T1000 (cell line): ENCODE measurements at regions not wholly inside any gene's neighbourhood (a gene's known extent, or its start where the extent isn't known, plus 50 kb on each side); places are given as distances from the start of the nearest gene placed in this dataset.

Experiments used
- DNase-seq: peaks from one replicate; lab custom pipeline; 2025; ENCODE audit warnings: mixed read lengths; lab: John Stamatoyannopoulos, UW

- DNase-seq = no peak
Observed at GRCh38 chr6:88558981-88559380, 392.8 kb upstream of the CNR1 start.

DNA sequence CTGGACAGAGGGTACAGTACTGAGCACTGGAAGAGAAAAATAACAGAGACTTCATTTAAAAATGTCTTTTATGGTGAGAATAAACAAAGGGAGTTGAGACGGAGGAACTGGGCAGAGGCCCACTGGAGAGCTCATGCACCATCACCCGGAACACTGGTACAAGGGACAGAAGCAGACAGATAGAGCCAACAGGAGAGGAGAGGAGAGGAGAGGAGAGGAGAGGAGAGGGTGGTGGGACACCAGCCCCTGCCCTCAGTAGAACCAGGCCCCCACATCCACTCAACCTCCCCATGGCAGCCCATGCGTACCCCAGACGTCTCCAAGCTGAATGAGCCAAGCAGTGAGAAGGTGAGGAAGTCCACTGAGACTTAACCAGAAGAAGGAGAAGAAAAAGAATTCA lies 390.5 kb upstream of the CNR1 start:
- no peak for DNase-seq

- no peak for DNase-seq
Observed at GRCh38 chr6:88548891-88549505, 382.9 kb upstream of the CNR1 start.

DNA sequence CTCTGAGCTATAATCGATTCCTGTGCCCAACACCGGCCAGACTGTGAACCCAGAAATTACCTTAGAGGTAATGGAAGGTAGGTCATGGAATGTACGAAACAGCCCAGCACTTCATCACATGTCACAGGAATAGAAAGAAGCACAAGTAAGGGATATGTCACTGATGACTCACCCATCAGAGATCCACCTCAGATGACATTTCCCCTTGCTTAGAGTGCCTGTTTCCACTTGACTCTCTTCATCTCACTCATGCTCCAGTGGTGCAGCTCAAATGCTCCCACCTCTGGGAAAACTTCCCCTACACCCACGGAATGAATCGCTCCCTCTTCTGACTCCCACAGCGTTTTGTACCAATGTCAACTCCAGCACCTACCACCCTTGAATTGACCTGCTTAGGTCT lies 381.6 kb upstream of the CNR1 start:
- DNase-seq = no peak

DNA sequence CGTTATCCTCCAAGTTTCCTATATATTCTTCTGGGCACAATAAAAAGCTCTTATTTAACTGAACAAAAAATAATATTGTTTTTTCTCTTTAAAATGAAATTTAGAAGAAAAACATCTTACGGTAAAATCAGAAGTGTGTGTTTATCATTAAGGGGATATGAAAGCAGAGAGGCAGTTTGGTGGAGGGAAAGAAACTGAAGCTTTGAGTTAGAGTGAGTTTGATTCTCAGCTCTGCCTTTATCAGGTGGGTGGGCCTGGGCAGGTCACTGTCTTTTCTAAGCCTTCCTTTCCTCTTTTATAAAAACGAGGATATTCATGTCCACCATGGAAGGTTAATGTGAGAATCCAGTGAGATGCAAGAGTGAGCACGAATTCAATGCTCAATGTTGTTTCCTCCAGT lies 379.8 kb upstream of the CNR1 start:
- no peak for DNase-seq

DNA sequence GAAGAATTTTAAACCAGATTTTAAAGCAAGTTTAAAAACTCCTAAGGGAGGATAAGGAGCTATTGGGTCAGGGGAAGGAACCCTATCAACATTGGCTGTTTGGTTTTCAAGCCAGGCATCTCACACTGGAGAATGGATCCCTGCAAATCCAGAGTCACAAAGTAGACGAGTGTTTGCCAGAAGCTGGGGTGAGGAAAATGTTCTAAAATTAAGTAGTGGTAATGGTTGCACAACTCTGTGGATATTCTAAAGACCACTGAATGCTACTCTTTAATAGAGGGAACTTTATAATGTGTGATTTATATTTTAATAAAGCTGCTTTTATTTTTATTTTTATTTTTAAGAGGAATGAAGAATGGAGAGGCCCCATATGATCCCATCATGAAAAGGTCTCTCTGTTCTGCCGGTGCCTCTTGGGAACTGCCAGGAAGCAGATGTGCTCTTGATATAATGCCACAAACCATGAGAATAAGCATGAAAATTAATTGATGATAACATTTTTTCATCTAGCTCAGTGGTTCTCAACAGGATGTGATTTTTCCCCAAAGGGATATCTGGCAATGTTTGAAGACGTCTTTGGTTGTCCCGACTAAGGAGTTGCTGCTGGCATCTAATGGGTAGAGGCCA lies 379.0 kb upstream of the CNR1 start:
- DNase-seq = no peak

GRCh38 chr6:88539295-88539764 lies 373.2 kb upstream of the CNR1 start:
- no peak for DNase-seq

DNA sequence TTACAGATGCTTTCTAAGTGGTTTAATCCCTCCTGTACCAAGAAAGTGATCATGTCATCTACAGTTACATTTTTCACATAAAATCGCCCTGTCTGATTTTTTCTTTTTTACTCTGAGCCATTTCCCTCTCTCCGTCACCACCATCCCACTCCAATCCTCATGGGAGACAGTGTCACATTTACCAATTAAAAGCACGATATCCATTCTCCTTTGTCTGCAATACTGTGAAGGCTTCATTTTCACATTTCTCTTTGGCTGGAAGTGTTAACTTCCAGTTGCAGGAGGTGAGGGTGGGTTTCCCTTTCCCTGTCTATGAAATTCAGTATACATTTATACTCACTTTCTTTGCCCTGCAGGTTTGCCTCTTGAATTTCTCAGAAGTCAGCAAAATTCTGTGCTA lies 372.7 kb upstream of the CNR1 start:
- no peak for DNase-seq

GRCh38 chr6:88538130-88538706 lies 372.1 kb upstream of the CNR1 start:
- no peak for DNase-seq

GRCh38 chr6:88536071-88536625 lies 370.0 kb upstream of the CNR1 start:
- no peak for DNase-seq

- no peak for DNase-seq
Observed at GRCh38 chr6:88535306-88535705, 369.2 kb upstream of the CNR1 start.

GRCh38 chr6:88532241-88532860 lies 366.2 kb upstream of the CNR1 start:
- no peak for DNase-seq

- DNase-seq = no peak
Observed at GRCh38 chr6:88529726-88530125, 363.6 kb upstream of the CNR1 start.

- DNase-seq = no peak
Observed at GRCh38 chr6:88520445-88520844, 354.3 kb upstream of the CNR1 start.

DNA sequence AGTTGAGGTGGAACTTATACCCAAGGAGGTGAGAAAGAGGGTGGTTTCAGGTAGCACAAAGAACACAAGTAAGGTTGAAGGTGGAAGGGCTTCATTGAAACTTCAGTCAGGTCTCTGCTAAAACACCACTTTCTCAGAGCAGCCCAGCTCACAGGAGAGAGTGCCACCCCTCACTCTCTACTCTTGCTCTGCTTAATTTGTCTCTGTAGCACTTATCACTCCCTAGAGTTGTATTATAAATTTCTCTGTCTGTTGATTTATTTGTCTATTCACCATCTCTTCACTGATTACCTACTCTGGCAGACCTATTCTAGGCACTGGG lies 353.8 kb upstream of the CNR1 start:
- no peak for DNase-seq

- no peak for DNase-seq
Observed at GRCh38 chr6:88519301-88520016, 353.3 kb upstream of the CNR1 start.

GRCh38 chr6:88517737-88518136 lies 351.6 kb upstream of the CNR1 start:
- DNase-seq = no peak

DNA sequence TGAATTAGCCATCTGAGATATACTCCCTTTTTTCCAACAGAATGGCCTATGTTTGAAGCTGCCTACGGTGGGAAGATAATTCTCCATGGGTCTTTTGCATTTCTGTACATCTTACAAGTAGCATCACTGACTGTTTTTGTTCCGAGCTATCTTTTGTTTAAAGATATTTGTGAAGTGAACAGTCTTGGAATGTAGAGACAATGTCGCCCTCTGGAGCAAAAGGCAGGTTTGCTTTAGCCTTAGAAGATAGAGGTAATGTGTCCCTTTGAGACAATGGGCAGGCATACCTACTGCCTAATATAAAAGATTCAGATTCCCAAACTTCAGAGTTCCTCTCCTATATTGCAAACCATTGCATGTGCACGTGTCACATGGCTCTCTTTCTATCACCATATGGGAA lies 347.8 kb upstream of the CNR1 start:
- DNase-seq = no peak

DNA sequence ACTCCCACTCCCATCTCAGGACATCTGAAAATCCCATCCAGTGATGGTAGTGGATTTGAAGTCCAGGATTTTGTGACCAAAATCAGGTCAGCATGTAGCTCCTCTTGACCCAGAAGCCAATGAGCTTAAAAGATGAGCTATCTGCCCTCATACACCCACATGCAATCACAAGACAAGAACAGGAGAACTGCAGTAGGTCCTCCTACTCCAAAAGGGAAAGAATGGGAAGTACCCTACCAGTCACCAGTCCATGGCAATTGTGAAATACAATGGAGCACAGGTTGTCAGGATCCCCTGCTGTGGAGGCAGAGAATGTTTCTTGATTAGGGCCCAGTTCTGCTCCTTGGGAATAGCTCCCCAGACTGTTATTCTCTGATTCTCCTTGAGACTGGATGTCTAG lies 347.3 kb upstream of the CNR1 start:
- no peak for DNase-seq

DNA sequence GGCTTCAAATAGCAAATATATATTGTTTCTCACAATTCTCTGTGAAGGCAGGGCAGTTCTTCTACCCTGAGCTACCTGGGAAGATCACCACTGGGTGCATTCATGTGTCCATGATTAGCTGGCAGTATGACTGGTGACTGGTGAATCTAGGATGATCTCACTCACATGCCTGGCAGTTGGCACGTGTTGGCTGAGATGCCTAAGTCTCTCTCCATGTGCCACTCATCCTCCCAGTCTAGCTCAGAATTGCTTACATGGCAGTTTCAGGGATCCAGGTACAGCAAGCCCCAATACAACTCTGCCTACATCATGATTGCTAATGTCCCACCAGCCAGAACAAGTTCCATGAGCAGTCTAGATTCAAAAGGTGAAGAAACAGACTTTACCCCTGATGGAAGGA lies 346.8 kb upstream of the CNR1 start:
- no peak for DNase-seq

DNA sequence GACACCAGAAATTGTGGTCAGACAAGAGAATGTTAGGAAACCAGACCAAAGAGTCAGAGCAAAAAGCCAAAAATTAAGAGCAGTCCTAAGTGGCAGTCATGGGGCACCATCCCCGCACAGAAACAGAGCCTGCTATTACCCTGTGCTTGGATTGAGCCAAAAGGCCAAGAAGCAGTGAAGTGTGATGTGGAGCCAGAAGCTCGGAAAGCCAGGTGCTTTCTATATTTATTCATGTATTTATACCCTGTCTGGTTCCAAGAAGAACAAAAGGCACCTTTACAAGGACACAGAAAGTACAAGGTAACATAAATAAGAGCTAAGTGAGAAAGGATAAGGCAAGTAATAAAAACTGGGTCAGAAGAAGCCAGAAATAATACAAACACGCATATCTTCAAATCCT lies 336.2 kb upstream of the CNR1 start:
- no peak for DNase-seq
